Neural cell (in vitro differentiated cells): ENCODE measurements at regions not wholly inside any gene's neighbourhood (a gene's known extent, or its start where the extent isn't known, plus 50 kb on each side); places are given as distances from the start of the nearest gene placed in this dataset.

Source experiments
- EZH2 ChIP-seq: fragments of 200-600, 300-800 bp; shearing (Covaris generic), sonication (generic); IDR thresholded peaks from 2 replicates; pipeline ENCODE4 v1.6.1; 2014; ENCODE audit warnings: antibody characterized with exemption, low read length, borderline replicate concordance, mild to moderate bottlenecking; ENCODE audit not compliant: insufficient read depth, poor library complexity, severe bottlenecking
- POLR2AphosphoS5 ChIP-seq: IDR thresholded peaks from 2 replicates; pipeline ENCODE4 v1.6.1; 2012
- TF ChIP-seq, protein P1 (sequence below): fragments of 450-650 bp; IDR thresholded peaks from 2 replicates; pipeline ENCODE4 v1.5.1; 2014; ENCODE audit warnings: antibody characterized with exemption, mild to moderate bottlenecking, moderate library complexity; ENCODE audit not compliant: poor library complexity, severe bottlenecking

DNA sequence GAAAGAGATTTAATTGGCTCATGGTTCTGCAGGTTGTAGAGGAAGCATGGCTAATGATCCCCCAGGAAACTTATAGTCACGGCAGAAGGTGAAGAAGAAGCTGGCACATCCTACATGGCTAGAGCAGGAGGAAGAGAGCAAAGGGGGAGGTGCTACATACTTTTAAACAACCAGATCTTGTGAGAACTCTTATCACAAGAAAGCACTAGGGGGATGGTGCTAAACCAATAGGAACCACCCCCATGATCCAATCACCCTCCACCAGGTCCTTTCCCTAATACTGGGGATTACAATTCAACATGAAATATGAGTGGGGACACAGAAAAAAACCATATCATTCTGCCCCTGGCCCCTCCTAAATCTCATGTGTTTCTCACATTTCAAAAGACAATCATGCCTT is 147.2 kb upstream of the EPB41L4A start:
- TF ChIP-seq, protein P1, sequence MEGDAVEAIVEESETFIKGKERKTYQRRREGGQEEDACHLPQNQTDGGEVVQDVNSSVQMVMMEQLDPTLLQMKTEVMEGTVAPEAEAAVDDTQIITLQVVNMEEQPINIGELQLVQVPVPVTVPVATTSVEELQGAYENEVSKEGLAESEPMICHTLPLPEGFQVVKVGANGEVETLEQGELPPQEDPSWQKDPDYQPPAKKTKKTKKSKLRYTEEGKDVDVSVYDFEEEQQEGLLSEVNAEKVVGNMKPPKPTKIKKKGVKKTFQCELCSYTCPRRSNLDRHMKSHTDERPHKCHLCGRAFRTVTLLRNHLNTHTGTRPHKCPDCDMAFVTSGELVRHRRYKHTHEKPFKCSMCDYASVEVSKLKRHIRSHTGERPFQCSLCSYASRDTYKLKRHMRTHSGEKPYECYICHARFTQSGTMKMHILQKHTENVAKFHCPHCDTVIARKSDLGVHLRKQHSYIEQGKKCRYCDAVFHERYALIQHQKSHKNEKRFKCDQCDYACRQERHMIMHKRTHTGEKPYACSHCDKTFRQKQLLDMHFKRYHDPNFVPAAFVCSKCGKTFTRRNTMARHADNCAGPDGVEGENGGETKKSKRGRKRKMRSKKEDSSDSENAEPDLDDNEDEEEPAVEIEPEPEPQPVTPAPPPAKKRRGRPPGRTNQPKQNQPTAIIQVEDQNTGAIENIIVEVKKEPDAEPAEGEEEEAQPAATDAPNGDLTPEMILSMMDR: no peak
- TF ChIP-seq EZH2 (no peak), POLR2AphosphoS5 (no peak)
